ENCODE measurements at regions not wholly inside any gene's neighbourhood (a gene's known extent, or its start where the extent isn't known, plus 50 kb on each side); places are given as distances from the start of the nearest gene placed in this dataset.

DNA sequence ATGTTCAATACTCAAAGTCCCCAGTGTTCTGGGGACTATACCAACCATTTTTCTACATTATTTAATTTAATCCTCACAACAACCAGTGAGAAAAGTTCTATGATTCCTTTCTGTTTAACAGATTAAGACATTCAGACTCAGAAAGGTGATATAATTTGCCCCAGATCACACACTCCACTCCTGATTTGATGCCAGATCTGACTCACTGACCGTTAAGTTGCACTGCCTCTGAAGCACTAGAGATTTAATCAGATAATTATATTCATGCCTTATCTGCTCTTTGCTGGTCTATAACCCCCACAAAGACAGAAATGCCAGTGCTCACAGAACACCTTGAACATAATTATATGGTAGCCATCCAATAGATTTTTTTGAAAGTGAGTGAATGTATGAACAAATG, 501.0 kb downstream of the IGSF11 start:
- intact Hi-C loops (cut with DNase I; ENCODE audit: low total_unique reads) (no loop called here), in situ Hi-C loops (cut with MboI; ENCODE audit: low pct_ligation_motif_present in 1 of 4, low pct_unique_long_range_greater_than_20kb in 1 of 4, low sequenced_read_pairs in 3 of 4) (no loop called here)
- Histone ChIP-seq H3K27me3 (no peaks in the 10 kb centered on the region), H3K4me3 (no peak overlapping the region), H3K36me3 (no peaks in the 10 kb centered on the region), H3K4me1 (no peaks in the 10 kb centered on the region), H3K27ac (no peak overlapping the region), H3K9me3 (no peaks in the 10 kb centered on the region)
- 44 to 72% methylated on average over 1 of the region's 1 CpG for WGBS, 2 donors (ENCODE audit: low coverage in 1 of 2)
- TF ChIP-seq, protein P1, sequence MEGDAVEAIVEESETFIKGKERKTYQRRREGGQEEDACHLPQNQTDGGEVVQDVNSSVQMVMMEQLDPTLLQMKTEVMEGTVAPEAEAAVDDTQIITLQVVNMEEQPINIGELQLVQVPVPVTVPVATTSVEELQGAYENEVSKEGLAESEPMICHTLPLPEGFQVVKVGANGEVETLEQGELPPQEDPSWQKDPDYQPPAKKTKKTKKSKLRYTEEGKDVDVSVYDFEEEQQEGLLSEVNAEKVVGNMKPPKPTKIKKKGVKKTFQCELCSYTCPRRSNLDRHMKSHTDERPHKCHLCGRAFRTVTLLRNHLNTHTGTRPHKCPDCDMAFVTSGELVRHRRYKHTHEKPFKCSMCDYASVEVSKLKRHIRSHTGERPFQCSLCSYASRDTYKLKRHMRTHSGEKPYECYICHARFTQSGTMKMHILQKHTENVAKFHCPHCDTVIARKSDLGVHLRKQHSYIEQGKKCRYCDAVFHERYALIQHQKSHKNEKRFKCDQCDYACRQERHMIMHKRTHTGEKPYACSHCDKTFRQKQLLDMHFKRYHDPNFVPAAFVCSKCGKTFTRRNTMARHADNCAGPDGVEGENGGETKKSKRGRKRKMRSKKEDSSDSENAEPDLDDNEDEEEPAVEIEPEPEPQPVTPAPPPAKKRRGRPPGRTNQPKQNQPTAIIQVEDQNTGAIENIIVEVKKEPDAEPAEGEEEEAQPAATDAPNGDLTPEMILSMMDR (IDR thresholded peaks at IDR 0.05): no peak
- no peak for TF ChIP-seq POLR2AphosphoS5 (IDR thresholded peaks at IDR 0.05)
- DNase-seq: no peak

DNA sequence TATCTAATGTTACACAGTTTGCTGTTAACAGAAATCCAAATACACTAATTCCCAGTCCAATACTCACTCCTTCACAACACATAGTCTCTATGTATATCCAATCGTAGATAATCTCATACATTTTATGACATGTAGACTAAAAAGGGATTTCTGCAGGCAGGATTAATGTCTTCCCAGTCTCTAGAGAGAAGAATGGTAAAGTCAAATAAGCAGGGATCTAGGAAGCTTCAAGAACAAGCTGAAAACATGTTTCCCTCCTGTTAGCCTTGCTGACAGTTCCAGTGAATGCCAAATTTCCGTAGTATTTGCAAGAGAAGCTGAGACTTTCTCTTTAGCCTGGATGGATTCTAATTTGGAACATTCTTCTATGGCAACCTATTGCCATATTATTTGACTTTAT, 500.1 kb downstream of the IGSF11 start:
- Histone ChIP-seq H3K27me3 (no peaks in the 10 kb centered on the region), H3K9me3 (no peaks in the 10 kb centered on the region), H3K4me3 (no peak overlapping the region), H3K36me3 (no peaks in the 10 kb centered on the region), H3K27ac (no peak overlapping the region), H3K4me1 (no peaks in the 10 kb centered on the region)
- intact Hi-C loops (cut with DNase I; ENCODE audit: low total_unique reads) (no loop called here), in situ Hi-C loops (cut with MboI; ENCODE audit: low pct_ligation_motif_present in 1 of 4, low pct_unique_long_range_greater_than_20kb in 1 of 4, low sequenced_read_pairs in 3 of 4) (no loop called here)
- no peak for TF ChIP-seq EP300 (IDR thresholded peaks at IDR 0.05; ENCODE audit: low read depth)
- TF ChIP-seq, protein P1 (IDR thresholded peaks at IDR 0.05): no peak
- TF ChIP-seq POLR2A (IDR thresholded peaks at IDR 0.05): no peak
- no peak for TF ChIP-seq POLR2AphosphoS5 (IDR thresholded peaks at IDR 0.05)
- no peak for DNase-seq
- 39 to 61% methylated on average over 2 of the region's 2 CpGs for WGBS, 2 donors (ENCODE audit: low coverage in 1 of 2)

DNA sequence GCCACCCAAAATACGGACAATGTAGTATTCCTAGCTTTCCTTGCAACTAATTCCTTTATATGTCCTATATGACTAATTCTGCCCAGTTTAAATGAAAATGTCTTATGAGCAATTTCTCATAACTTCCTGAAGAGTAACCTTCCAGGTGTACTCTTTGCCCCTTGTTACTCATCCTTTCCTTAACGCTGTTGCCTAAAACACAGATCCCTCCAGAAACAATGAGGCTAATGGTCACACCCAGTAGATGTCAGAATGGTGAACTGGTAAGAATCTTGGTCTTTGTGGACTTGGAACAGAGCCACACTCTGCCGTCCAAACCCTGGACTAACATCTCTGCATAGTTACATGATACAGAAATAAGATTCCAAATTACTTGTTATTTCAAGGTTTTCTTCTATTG, 497.9 kb downstream of the IGSF11 start:
- TF ChIP-seq POLR2AphosphoS5 (IDR thresholded peaks at IDR 0.05) (no peak), POLR2A (IDR thresholded peaks at IDR 0.05) (no peak), EP300 (IDR thresholded peaks at IDR 0.05; ENCODE audit: low read depth) (no peak)
- TF ChIP-seq, protein P1 (IDR thresholded peaks at IDR 0.05): no peak
- 69 to 84% methylated on average over 3 of the region's 3 CpGs for WGBS, 2 donors (ENCODE audit: low coverage in 1 of 2)

DNA sequence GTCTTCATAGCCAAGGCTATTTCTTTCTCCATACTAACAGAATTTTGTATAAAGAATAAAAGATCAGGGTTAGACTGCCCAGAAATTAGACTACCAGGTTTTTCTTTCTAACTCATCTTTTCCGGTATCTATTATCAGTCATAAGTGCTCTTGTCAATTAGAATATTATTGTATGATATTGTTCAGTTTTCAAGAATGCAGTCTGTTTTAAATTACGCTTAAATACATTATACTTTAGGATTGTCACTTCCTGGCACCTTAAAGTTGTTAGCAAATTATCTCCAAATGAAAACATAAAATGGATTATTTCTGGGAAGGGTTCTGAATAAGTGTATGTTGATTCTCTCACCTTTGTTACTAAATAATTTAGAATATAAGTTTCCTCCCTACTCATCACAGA, 497.2 kb downstream of the IGSF11 start:
- no peaks in the 10 kb centered on the region for H3K36me3 ChIP-seq
- no peaks in the 10 kb centered on the region for H3K27me3 ChIP-seq
- DNase-seq: no peak
- intact Hi-C loops (cut with DNase I; ENCODE audit: low total_unique reads): no loop called here
- H3K4me3 ChIP-seq: no peak overlapping the region
- no peaks in the 10 kb centered on the region for H3K9me3 ChIP-seq
- in situ Hi-C loops (cut with MboI; ENCODE audit: low pct_ligation_motif_present in 1 of 4, low pct_unique_long_range_greater_than_20kb in 1 of 4, low sequenced_read_pairs in 3 of 4): no loop called here
- WGBS, 2 donors (ENCODE audit: low coverage in 1 of 2): 88 to 92% methylated on average over 2 of the region's 2 CpGs
- TF ChIP-seq EP300 (IDR thresholded peaks at IDR 0.05; ENCODE audit: low read depth) (no peak), POLR2AphosphoS5 (IDR thresholded peaks at IDR 0.05) (no peak), POLR2A (IDR thresholded peaks at IDR 0.05) (no peak)
- TF ChIP-seq, protein P1 (IDR thresholded peaks at IDR 0.05): no peak
- H3K4me1 ChIP-seq: peaks cover 0 to 19% (median 8%) of the 10 kb centered on the region in 4 donors
- H3K27ac ChIP-seq: no peak overlapping the region

More for the DNA sequence above, 497.9 kb downstream of the IGSF11 start:
- Histone ChIP-seq H3K36me3 (no peaks in the 10 kb centered on the region), H3K27ac (no peak overlapping the region), H3K4me3 (no peak overlapping the region), H3K9me3 (no peaks in the 10 kb centered on the region), H3K4me1 (peaks cover 0 to 12% (median 8%) of the 10 kb centered on the region in 4 donors), H3K27me3 (no peaks in the 10 kb centered on the region)
- intact Hi-C loops (cut with DNase I; ENCODE audit: low total_unique reads): no loop called here
- DNase-seq: no peak
- in situ Hi-C loops (cut with MboI; ENCODE audit: low pct_ligation_motif_present in 1 of 4, low pct_unique_long_range_greater_than_20kb in 1 of 4, low sequenced_read_pairs in 3 of 4): no loop called here

All from transverse colon (tissue), 4 donors.